Suprapubic skin (tissue), 4 donors: ENCODE measurements at regions not wholly inside any gene's neighbourhood (a gene's known extent, or its start where the extent isn't known, plus 50 kb on each side); places are given as distances from the start of the nearest gene placed in this dataset.

Source experiments
- DNase-seq, 2 donors: peaks; one replicate each; pipeline ENCODE4 v3.0.0-alpha.2; 2019; ENCODE audit warnings: low spot score in 2 of 2
- H3K27ac ChIP-seq: fragments of 200-600 bp; sonication (generic); one replicate; pipeline ENCODE4 v1.5.1; 2019
- H3K27me3 ChIP-seq: fragments of 200-600 bp; sonication (generic); one replicate; pipeline ENCODE4 v1.5.1; 2019
- H3K36me3 ChIP-seq: fragments of 200-600 bp; sonication (generic); one replicate; pipeline ENCODE4 v1.5.1; 2019
- H3K4me1 ChIP-seq: fragments of 200-600 bp; sonication (generic); one replicate; pipeline ENCODE4 v1.5.1; 2019
- H3K4me3 ChIP-seq: fragments of 200-600 bp; sonication (generic); one replicate; pipeline ENCODE4 v1.5.1; 2019; ENCODE audit warnings: mild to moderate bottlenecking
- H3K9me3 ChIP-seq: fragments of 200-600 bp; sonication (generic); one replicate; pipeline ENCODE4 v1.5.1; 2019
- EP300 ChIP-seq: sonication (generic); formaldehyde crosslinking; IDR thresholded peaks from one replicate; pipeline ENCODE4 v1.6.1; 2017; ENCODE audit warnings: antibody characterized with exemption
- POLR2A ChIP-seq, 2 donors: fragments of 450-650 bp; IDR thresholded peaks; one replicate each; pipeline ENCODE4 v1.6.1; 2017; ENCODE audit warnings: antibody characterized with exemption in 2 of 2, mild to moderate bottlenecking in 2 of 2, moderate library complexity in 2 of 2
- POLR2AphosphoS5 ChIP-seq, 3 donors: sonication (generic); formaldehyde crosslinking; IDR thresholded peaks; one replicate each; pipeline ENCODE4 v1.6.1; 2017; ENCODE audit warnings: antibody characterized with exemption in 3 of 3
- WGBS: methylation state at CpG from one replicate; pipeline ENCODE4 v1.1.5; 2018; 5-methylcytosine and 5-hydroxymethylcytosine counted together
- TF ChIP-seq, protein P1 (sequence below), 2 donors: fragments of 200-600 bp in 1 of 2; fragments of 450-650 bp in 1 of 2; sonication (generic) in 1 of 2; IDR thresholded peaks; one replicate each; pipeline ENCODE4 v1.5.1; 2016 to 2019; ENCODE audit warnings: antibody characterized with exemption in 2 of 2, mild to moderate bottlenecking in 1 of 2, moderate library complexity in 1 of 2

DNA sequence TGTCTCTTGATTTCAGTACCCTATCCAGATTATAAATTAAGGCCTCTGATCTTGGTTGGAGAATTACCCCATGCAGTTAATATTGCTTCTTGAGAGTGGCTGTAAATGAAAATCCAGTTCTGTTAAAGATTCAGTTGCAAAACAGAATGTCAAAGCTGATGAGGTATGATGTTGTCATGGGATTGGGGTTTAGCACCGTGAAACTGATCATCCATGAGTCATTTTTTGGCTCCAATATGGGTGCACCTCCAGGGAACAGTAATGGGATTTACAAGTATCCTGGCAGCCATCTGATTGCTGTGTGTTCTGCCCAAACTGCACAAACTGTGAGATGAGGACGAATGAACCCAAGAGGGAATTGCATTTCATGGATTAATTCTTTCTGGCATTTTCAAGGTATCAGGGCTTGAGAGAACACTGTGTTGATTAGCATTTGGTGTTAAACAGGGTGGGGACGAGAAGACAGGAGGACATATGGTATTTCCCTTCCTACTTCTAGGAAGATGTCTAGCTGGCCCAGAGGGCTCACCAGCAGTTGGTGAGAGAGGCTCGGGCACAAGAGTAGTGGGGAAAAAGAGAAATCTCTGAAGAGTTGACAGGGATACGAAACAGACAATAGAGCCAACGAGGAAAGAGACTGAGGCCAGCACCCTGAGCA lies 214.7 kb downstream of the GAS1 start:
- peak in 1 of 2 donors; percentile 78 for DNase-seq
- 44% methylated on average over 6 of the region's 6 CpGs for WGBS
- Histone ChIP-seq H3K9me3 (no peaks in the 10 kb centered on the region), H3K36me3 (no peaks in the 10 kb centered on the region), H3K27ac (peak overlapping the region; percentile 80), H3K27me3 (no peaks in the 10 kb centered on the region), H3K4me1 (peaks cover 29% of the 10 kb centered on the region), H3K4me3 (no peak overlapping the region)
- TF ChIP-seq POLR2AphosphoS5 (IDR thresholded peaks at IDR 0.05) (peak; percentile 41 to 82 (median 80)), POLR2A (IDR thresholded peaks at IDR 0.05) (no peak), EP300 (no peak)
- TF ChIP-seq, protein P1, sequence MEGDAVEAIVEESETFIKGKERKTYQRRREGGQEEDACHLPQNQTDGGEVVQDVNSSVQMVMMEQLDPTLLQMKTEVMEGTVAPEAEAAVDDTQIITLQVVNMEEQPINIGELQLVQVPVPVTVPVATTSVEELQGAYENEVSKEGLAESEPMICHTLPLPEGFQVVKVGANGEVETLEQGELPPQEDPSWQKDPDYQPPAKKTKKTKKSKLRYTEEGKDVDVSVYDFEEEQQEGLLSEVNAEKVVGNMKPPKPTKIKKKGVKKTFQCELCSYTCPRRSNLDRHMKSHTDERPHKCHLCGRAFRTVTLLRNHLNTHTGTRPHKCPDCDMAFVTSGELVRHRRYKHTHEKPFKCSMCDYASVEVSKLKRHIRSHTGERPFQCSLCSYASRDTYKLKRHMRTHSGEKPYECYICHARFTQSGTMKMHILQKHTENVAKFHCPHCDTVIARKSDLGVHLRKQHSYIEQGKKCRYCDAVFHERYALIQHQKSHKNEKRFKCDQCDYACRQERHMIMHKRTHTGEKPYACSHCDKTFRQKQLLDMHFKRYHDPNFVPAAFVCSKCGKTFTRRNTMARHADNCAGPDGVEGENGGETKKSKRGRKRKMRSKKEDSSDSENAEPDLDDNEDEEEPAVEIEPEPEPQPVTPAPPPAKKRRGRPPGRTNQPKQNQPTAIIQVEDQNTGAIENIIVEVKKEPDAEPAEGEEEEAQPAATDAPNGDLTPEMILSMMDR (IDR thresholded peaks at IDR 0.05), result no peak

DNA sequence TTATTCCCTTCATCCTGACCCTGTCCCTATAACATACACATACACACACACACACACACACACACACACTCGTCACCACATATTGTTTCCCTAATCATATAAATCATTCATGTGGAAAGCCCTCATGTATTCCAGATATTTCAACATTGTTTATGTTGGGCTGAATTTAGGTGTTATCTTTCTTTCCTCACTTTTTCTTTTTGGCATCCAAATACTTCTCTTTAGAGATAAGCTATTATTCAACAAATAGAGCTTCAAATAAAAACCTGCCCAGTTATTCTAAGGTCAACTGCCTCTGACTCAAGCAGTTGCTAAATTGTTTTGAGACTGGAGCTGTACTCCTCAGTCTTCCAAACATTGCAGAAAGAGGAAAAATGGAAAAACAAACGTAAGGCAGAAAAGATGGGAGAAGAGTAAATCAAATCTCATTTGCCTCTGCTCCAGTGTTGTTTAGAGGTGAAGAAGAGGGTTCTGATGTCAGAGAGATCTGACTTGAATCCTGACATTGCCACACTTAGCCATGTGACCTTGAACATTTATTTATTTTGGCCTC lies 215.7 kb downstream of the GAS1 start:
- no peaks in the 10 kb centered on the region for H3K27me3 ChIP-seq
- no peak for DNase-seq
- peak overlapping the region; percentile 80 for H3K27ac ChIP-seq
- no peaks in the 10 kb centered on the region for H3K36me3 ChIP-seq
- peaks cover 29% of the 10 kb centered on the region for H3K4me1 ChIP-seq
- no peaks in the 10 kb centered on the region for H3K9me3 ChIP-seq
- WGBS, result 38% methylated on average over 2 of the region's 2 CpGs
- no peak overlapping the region for H3K4me3 ChIP-seq
- TF ChIP-seq, protein P1 (IDR thresholded peaks at IDR 0.05), result no peak
- TF ChIP-seq POLR2AphosphoS5 (IDR thresholded peaks at IDR 0.05) (no peak), POLR2A (IDR thresholded peaks at IDR 0.05) (no peak), EP300 (no peak)

DNA sequence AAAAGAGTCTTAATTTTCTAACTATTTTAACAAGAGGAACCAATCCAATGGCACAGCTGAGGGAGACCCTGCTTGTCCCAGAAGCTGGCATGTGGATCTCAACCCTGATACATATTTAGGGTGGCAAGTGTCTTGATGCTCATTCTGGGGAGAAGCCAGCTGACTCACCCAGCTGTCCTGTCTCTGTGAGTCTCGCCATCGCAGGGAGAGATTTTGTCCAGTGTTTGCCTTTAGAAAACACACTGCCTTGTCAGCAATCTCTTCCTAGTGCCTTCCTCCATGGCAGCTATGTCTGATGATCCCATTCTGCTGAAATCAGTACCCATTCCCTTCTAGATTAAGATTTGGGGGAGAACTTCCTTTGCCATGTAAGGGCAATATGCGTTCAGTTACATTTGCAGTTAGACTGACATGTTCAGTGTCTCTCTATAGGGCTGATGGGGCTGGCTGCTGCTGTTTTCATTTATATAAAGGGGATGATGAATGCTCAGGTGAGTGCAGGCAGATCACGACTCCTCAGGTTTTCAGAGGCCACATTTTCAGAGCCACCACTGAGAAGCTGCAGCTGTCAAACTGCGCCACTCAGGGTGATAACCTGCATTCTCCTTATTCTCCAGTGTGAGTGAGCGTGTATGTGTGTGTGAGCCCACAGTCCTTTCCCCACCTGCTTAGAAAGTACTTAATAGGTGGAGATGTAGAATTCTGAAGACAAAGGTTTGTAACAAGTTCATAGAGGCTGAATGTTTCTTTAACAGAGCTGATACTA lies 217.0 kb downstream of the GAS1 start:
- no peak for TF ChIP-seq POLR2AphosphoS5 (IDR thresholded peaks at IDR 0.05)
- TF ChIP-seq, protein P1 (IDR thresholded peaks at IDR 0.05), result no peak
- no peak for TF ChIP-seq POLR2A (IDR thresholded peaks at IDR 0.05)
- no peak for TF ChIP-seq EP300
- peaks cover 29% of the 10 kb centered on the region for H3K4me1 ChIP-seq
- WGBS, result 79% methylated on average over 6 of the region's 6 CpGs
- H3K4me3 ChIP-seq, result no peak overlapping the region
- no peaks in the 10 kb centered on the region for H3K27me3 ChIP-seq
- no peaks in the 10 kb centered on the region for H3K36me3 ChIP-seq
- DNase-seq, result no peak
- no peak overlapping the region for H3K27ac ChIP-seq
- no peaks in the 10 kb centered on the region for H3K9me3 ChIP-seq

DNA sequence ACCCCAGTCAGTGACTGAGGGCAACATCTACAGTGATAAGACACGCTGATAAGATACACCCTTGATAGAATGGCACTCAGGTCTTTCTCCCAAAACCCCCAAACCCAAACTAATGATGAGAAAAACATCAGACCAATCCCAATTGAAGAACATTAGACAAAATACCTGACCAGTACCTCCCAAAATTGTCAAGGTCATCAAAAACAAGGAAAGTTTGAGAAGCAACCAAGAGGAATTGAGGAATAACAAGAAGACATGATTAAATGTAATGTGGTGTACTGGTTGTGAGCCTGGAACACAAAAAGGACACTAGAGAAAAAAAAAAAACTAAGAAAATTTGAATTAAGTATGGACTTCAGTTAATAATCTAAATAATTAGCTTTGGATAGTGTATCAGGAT lies 222.8 kb downstream of the GAS1 start:
- whole genome bisulfite sequencing, result 91% methylated on average over 1 of the region's 1 CpG
- Histone ChIP-seq H3K9me3 (no peaks in the 10 kb centered on the region), H3K27me3 (no peaks in the 10 kb centered on the region), H3K36me3 (no peaks in the 10 kb centered on the region), H3K4me1 (peaks cover 30% of the 10 kb centered on the region), H3K4me3 (no peak overlapping the region), H3K27ac (no peak overlapping the region)
- DNase-seq, result no peak
- TF ChIP-seq, protein P1 (IDR thresholded peaks at IDR 0.05), result no peak
- TF ChIP-seq POLR2A (IDR thresholded peaks at IDR 0.05) (no peak), EP300 (no peak), POLR2AphosphoS5 (IDR thresholded peaks at IDR 0.05) (no peak)

DNA sequence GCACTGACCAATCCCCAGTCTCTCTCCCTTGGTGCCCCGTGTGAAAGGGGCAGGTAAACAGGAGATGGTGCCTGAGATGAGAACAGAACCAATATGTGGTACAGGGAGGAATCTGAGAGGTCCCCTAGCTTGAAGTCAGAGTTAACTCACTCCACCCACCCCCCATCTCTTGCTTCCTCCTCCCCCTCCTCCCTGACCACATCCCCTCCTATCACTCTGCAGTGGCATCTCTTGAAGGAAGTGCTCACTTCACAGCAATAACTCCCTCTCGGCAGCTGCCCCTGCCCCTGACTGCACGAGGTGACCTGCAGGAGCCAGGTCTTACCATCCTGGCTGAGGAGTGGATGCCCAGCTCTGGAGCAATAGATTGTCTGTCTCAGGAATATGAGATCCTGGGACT lies 224.0 kb downstream of the GAS1 start:
- WGBS, result 63% methylated on average over 3 of the region's 3 CpGs
- DNase-seq, result no peak
- H3K27me3 ChIP-seq, result no peaks in the 10 kb centered on the region
- TF ChIP-seq POLR2A (IDR thresholded peaks at IDR 0.05) (no peak), EP300 (no peak), POLR2AphosphoS5 (IDR thresholded peaks at IDR 0.05) (no peak)
- TF ChIP-seq, protein P1 (IDR thresholded peaks at IDR 0.05), result no peak
- peak overlapping the region; percentile 81 for H3K27ac ChIP-seq
- H3K4me1 ChIP-seq, result peaks cover 30% of the 10 kb centered on the region
- H3K9me3 ChIP-seq, result no peaks in the 10 kb centered on the region
- no peaks in the 10 kb centered on the region for H3K36me3 ChIP-seq
- H3K4me3 ChIP-seq, result no peak overlapping the region
